CD1c-positive myeloid dendritic cell (primary cell): ENCODE measurements at regions not wholly inside any gene's neighbourhood (a gene's known extent, or its start where the extent isn't known, plus 50 kb on each side); places are given as distances from the start of the nearest gene placed in this dataset.

ENCODE experiments used
- DNase-seq: peaks from one replicate; pipeline ENCODE4 v3.0.0-alpha.2; 2016; ENCODE audit errors: extremely low spot score

GRCh38 chr2:45301307-45302277 is 292.3 kb upstream of the SIX2 start:
- DNase-seq = no peak

- DNase-seq = no peak
Observed at GRCh38 chr2:45300026-45300750, 290.9 kb upstream of the SIX2 start.

GRCh38 chr2:45299361-45299760 is 290.1 kb upstream of the SIX2 start:
- no peak for DNase-seq

- DNase-seq = no peak
Observed at GRCh38 chr2:45293182-45293581, 283.9 kb upstream of the SIX2 start.

GRCh38 chr2:45291296-45291701 is 282.0 kb upstream of the SIX2 start:
- DNase-seq = no peak

GRCh38 chr2:45289997-45290709 is 280.9 kb upstream of the SIX2 start:
- DNase-seq = no peak

- no peak for DNase-seq
Observed at GRCh38 chr2:45288532-45289417, 279.5 kb upstream of the SIX2 start.

GRCh38 chr2:45287045-45287444 is 277.8 kb upstream of the SIX2 start:
- DNase-seq = no peak

GRCh38 chr2:45285771-45286390 is 276.6 kb upstream of the SIX2 start:
- no peak for DNase-seq

GRCh38 chr2:45285311-45285710 is 276.1 kb upstream of the SIX2 start:
- no peak for DNase-seq

GRCh38 chr2:45284621-45284995 is 275.4 kb upstream of the SIX2 start:
- no peak for DNase-seq

- DNase-seq = no peak
Observed at GRCh38 chr2:45283764-45284620, 274.7 kb upstream of the SIX2 start.

GRCh38 chr2:45282646-45283045 is 273.4 kb upstream of the SIX2 start:
- DNase-seq = no peak

GRCh38 chr2:45281311-45281710 is 272.1 kb upstream of the SIX2 start:
- no peak for DNase-seq

GRCh38 chr2:45280794-45281193 is 271.5 kb upstream of the SIX2 start:
- DNase-seq = no peak

- DNase-seq = no peak
Observed at GRCh38 chr2:45279356-45279755, 270.1 kb upstream of the SIX2 start.

GRCh38 chr2:45278365-45279078 is 269.3 kb upstream of the SIX2 start:
- no peak for DNase-seq

- DNase-seq = no peak
Observed at GRCh38 chr2:45276914-45277313, 267.7 kb upstream of the SIX2 start.

- no peak for DNase-seq
Observed at GRCh38 chr2:45275806-45276205, 266.6 kb upstream of the SIX2 start.
